Stomach (tissue), 4 donors: ENCODE measurements at regions not wholly inside any gene's neighbourhood (a gene's known extent, or its start where the extent isn't known, plus 50 kb on each side); places are given as distances from the start of the nearest gene placed in this dataset.

Experiments used
- EP300 ChIP-seq: sonication (generic); formaldehyde crosslinking; IDR thresholded peaks from one replicate; pipeline ENCODE4 v1.6.1; 2017; ENCODE audit warnings: antibody characterized with exemption
- POLR2A ChIP-seq, 4 donors: fragments of 450-650 bp; IDR thresholded peaks; one replicate each; pipeline ENCODE4 v1.6.1; 2016; ENCODE audit warnings: antibody characterized with exemption in 4 of 4, control low read depth in 2 of 4, mild to moderate bottlenecking in 1 of 4, moderate library complexity in 1 of 4
- POLR2AphosphoS5 ChIP-seq, 3 donors: sonication (generic); formaldehyde crosslinking; IDR thresholded peaks; one replicate each; pipeline ENCODE4 v1.6.1; 2016; ENCODE audit warnings: antibody characterized with exemption in 3 of 3
- TF ChIP-seq, protein P1 (sequence below), 7 experiments: fragments of 450-650 bp in 4 of 7; fragments of 200-600 bp in 3 of 7; sonication (generic) in 3 of 7; IDR thresholded peaks; one replicate each; pipeline ENCODE4 v1.5.1; 2016 to 2019; ENCODE audit warnings: antibody characterized with exemption in 7 of 7, control low read depth in 2 of 7, mild to moderate bottlenecking in 1 of 7

DNA sequence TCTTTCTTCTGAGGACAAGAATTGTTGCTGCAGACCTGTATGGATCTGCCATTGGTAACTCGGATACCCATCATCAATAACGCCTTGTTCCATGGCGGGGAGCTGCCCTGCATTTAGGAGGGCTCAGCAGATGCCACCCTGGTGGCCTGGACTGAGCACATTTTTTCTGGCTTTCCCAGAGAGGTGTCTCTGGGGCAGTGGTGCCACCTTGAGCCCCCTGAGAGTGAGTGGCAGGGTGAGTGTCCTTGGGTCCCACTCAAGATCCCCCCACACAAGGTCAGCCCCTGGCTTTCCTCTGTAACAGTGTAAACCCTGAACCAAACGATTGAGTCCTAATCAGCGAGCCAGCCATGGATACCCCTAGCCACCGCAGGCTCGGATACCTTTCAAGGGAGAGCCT, 258.6 kb downstream of the GLRX3 start:
- no peak for TF ChIP-seq POLR2AphosphoS5 (IDR thresholded peaks at IDR 0.05)
- no peak for TF ChIP-seq EP300
- no peak for TF ChIP-seq POLR2A (IDR thresholded peaks at IDR 0.05)
- TF ChIP-seq, protein P1, sequence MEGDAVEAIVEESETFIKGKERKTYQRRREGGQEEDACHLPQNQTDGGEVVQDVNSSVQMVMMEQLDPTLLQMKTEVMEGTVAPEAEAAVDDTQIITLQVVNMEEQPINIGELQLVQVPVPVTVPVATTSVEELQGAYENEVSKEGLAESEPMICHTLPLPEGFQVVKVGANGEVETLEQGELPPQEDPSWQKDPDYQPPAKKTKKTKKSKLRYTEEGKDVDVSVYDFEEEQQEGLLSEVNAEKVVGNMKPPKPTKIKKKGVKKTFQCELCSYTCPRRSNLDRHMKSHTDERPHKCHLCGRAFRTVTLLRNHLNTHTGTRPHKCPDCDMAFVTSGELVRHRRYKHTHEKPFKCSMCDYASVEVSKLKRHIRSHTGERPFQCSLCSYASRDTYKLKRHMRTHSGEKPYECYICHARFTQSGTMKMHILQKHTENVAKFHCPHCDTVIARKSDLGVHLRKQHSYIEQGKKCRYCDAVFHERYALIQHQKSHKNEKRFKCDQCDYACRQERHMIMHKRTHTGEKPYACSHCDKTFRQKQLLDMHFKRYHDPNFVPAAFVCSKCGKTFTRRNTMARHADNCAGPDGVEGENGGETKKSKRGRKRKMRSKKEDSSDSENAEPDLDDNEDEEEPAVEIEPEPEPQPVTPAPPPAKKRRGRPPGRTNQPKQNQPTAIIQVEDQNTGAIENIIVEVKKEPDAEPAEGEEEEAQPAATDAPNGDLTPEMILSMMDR (IDR thresholded peaks at IDR 0.05): no peak
